GM12892 (cell line): ENCODE measurements at regions not wholly inside any gene's neighbourhood (a gene's known extent, or its start where the extent isn't known, plus 50 kb on each side); places are given as distances from the start of the nearest gene placed in this dataset.

Experiments
- DNase-seq: peaks from one replicate; pipeline ENCODE4 v3.0.0; 2011; ENCODE audit not compliant: insufficient read length
- FAIRE-seq: peaks from 2 replicates; lab custom pipeline; 2011; peaks lifted over from hg19 to GRCh38; lab: Jason Lieb, UNC
- POLR2A ChIP-seq: IDR thresholded peaks from 2 replicates; pipeline ENCODE4 v1.6.1; 2011; ENCODE audit warnings: low read depth, low read length, control low read depth
- POLR2AphosphoS5 ChIP-seq: IDR thresholded peaks from 2 replicates; pipeline ENCODE4 v1.6.1; 2011; ENCODE audit warnings: low read depth, low read length, control low read depth
- TAF1 ChIP-seq: IDR thresholded peaks from 2 replicates; pipeline ENCODE4 v1.6.1; 2011; ENCODE audit warnings: low read depth, mild to moderate bottlenecking, control low read depth, low read length, borderline replicate concordance

DNA sequence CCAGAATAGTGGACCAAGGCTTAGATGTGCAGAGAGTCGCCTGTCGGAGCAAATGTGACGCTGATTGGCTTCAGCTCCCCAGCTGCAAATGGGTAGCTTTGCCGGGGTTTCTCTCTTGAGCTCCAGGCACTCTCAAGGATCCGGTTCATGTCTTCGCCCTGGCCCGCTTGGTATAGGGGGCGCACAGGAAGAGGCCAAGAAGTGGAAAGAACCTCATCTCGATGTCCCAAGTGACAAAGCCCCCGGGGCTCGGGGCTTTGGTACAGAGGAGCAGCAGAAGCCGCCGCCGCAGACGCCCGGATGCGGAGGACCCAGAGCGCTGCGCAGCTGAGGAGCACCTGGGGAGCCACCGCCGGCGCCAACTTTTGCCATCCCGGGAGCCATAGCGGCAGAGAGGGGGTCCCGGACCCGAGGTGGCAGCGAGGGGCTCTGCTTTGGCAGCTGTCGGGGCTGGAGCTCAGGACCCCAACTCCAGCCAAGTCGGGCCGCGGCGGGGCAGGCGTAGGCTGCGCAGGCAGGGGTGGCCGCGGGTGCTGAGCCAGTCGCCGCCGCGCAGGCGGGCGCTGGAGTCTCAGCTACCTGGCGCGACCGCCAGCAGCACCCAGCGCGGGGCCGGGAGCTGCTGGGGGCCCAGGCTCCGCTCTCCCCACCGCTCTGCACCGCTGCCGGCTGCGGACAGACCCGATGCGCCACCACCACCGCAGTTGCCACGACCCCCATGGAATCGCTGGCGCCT is 466.6 kb downstream of the XPNPEP1 start:
- DNase-seq (no peak), FAIRE-seq (no peak)
- no peak for TF ChIP-seq TAF1
- no peak for TF ChIP-seq POLR2AphosphoS5
- no peak for TF ChIP-seq POLR2A

- TF ChIP-seq POLR2AphosphoS5: no peak
- no peak for TF ChIP-seq TAF1
- no peak for TF ChIP-seq POLR2A
- FAIRE-seq (no peak), DNase-seq (no peak)
Measured at GRCh38 chr10:109454691-109455090, 468.6 kb downstream of the XPNPEP1 start.

DNA sequence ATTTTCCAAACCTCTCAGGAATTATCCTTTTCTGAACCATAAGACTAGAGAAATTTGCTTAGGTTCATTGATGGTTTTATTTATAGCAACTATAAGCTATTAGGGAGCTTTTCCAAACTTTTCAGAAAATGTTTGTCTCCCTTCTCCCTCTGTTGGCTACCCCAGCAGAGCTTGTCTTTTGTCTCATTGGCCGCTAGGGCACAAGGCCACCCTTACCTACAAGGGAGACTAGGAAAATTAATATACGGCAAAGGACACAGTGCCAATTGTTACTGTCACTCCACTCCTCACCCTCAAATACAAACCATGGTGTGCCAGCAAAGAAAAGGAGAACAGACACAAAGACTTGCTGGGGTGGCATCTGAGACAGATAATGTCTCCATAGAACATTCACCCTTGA is 471.4 kb downstream of the XPNPEP1 start:
- TF ChIP-seq TAF1: no peak
- no peak for TF ChIP-seq POLR2AphosphoS5
- no peak for TF ChIP-seq POLR2A
- FAIRE-seq: no peak
- no peak for DNase-seq

DNA sequence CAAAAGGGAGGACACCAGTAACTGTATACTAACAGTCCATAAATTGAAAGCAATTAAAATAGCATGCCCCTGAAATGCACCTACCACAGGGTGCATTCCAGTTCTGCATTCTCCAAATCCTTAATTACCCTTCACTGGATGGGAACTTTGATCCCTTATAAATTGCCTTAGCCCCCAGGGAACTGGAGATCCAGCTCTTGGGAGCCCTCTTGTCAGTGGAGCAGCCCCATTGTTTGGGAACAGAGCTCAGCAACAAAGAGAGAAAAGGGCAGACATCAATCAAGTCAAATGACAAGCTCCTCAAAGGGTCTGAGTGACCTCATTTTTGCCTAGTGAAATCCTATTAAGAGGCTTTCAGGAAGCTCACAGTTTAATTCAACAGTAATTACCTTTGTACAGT is 472.6 kb downstream of the XPNPEP1 start:
- DNase-seq: no peak
- no peak for FAIRE-seq
- TF ChIP-seq TAF1: no peak
- TF ChIP-seq POLR2A: no peak
- no peak for TF ChIP-seq POLR2AphosphoS5

DNA sequence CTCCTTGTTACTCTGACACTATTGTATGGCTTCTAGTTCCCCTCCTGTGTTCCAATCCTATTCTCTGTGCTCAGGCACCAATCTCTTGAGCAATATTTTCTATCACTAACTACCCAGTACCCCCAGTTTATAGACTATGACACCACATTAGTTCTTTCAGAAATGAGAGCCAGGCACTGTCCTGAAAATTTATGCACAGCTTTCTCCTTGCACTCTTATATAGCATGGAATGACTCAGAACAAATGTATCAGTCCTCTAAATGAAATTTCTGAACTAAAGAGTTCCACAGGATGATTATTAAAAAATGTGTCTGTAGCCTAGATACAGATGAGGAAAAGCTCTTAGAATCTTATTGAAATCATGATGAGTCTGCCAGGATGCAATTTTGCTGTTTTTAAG is 489.9 kb downstream of the XPNPEP1 start:
- DNase-seq (no peak), FAIRE-seq (no peak)
- TF ChIP-seq TAF1 (no peak), POLR2AphosphoS5 (no peak), POLR2A (no peak)

GRCh38 chr10:109432281-109432680 is 491.0 kb downstream of the XPNPEP1 start:
- FAIRE-seq (no peak), DNase-seq (no peak)
- no peak for TF ChIP-seq POLR2AphosphoS5
- TF ChIP-seq POLR2A: no peak
- no peak for TF ChIP-seq TAF1

GRCh38 chr10:109430799-109431198 is 492.5 kb downstream of the XPNPEP1 start:
- TF ChIP-seq TAF1 (no peak), POLR2A (no peak), POLR2AphosphoS5 (no peak)
- FAIRE-seq: no peak
- no peak for DNase-seq

- FAIRE-seq (no peak), DNase-seq (no peak)
- TF ChIP-seq POLR2AphosphoS5 (no peak), POLR2A (no peak), TAF1 (no peak)
Measured at GRCh38 chr10:109430043-109430760, 493.1 kb downstream of the XPNPEP1 start.

DNA sequence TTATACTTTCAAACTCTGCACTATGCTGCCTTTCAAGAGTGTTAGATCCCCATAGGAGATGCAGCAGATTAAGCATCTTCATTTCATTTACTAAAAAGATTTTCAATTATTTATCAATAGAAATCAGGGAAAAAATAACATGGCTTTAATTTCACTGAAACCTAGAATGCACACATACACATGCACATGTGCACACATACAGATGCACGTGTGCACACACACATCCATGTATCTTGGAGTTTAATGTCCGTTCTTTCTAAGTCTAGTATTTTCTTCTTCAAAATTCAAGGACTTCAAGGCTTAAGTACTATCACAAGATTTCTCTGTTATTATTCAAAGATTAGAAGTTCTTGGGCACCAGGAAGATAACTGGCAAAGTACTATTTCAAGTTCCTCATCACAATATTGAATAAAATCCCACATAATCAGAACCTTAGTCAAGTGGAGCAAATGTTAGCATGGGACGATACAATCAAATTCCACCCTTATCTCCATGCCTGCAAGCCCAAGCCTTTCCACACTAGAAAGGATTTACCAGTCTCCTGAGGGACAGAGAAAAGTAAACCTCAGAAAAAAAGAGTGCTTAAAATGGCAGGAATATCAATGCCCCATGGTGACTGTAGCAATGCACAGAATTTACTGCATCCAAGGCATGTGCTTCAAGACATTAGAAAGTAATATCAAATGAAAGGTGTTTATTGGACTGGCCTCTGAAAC is 494.4 kb downstream of the XPNPEP1 start:
- FAIRE-seq (no peak), DNase-seq (no peak)
- no peak for TF ChIP-seq POLR2A
- no peak for TF ChIP-seq TAF1
- no peak for TF ChIP-seq POLR2AphosphoS5

DNA sequence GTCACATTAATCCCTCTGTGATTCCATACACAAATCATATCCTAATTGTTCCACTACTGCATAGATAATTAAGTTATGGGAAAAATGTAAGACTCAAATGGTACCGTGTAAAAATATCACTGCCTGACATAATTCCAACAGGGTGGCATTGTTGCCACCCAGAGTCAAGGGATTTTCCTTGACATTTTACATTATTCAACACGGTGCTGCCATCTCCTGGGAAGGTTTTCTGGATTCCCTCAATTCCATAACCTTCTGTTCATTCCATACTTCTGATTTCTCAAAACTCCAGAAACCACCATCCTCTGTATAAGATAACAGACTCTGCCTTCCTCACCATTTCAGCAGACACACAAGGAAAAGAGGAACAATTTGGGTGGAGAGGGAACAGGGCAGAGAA is 495.9 kb downstream of the XPNPEP1 start:
- FAIRE-seq: no peak
- no peak for DNase-seq
- no peak for TF ChIP-seq POLR2A
- TF ChIP-seq POLR2AphosphoS5: no peak
- no peak for TF ChIP-seq TAF1

DNA sequence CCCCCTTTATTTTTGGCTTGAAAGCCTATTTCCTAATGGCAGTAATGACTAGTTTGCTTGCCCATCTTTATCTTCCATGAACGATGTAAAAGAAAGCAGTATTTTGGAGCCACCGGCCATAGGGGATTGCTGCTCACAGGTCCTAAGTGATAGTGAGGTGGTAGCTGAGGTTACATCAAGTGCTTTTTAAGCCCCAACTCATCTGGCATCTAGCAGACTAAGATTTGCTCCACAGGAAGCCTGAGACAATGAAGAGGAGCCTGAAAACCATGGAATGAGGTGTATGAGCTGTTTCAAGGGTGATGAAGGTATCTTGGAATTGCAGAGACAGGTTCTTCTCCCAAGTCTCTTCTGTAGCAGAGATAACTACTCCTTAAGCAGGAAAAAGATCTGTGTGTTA is 496.3 kb downstream of the XPNPEP1 start:
- no peak for TF ChIP-seq POLR2AphosphoS5
- no peak for TF ChIP-seq TAF1
- no peak for TF ChIP-seq POLR2A
- FAIRE-seq (no peak), DNase-seq (no peak)

- no peak for TF ChIP-seq POLR2A
- no peak for TF ChIP-seq TAF1
- no peak for TF ChIP-seq POLR2AphosphoS5
- FAIRE-seq: no peak
- no peak for DNase-seq
Measured at GRCh38 chr10:109418795-109419194, 504.5 kb downstream of the XPNPEP1 start.

- FAIRE-seq (no peak), DNase-seq (no peak)
- TF ChIP-seq POLR2AphosphoS5 (no peak), TAF1 (no peak), POLR2A (no peak)
Measured at GRCh38 chr10:109417803-109418202, 505.5 kb downstream of the XPNPEP1 start.
